AG10803 (cell line): ENCODE measurements at regions not wholly inside any gene's neighbourhood (a gene's known extent, or its start where the extent isn't known, plus 50 kb on each side); places are given as distances from the start of the nearest gene placed in this dataset.
A peak's percentile ranks its signal among the peaks of the same experiment; 100 is the strongest.

Experiments used
- DNase-seq: peaks from one replicate; pipeline ENCODE4 v3.0.0; 2010; ENCODE audit warnings: low read depth
- H3K4me3 ChIP-seq: 2 replicates; pipeline ENCODE4 v1.5.1; 2011; ENCODE audit warnings: mild to moderate bottlenecking, low read length, control low read depth
- TF ChIP-seq, protein P1 (sequence below): conservative IDR thresholded peaks from 2 replicates; pipeline ENCODE4 v1.5.1; 2011; ENCODE audit warnings: mild to moderate bottlenecking, low read length, control low read depth, inconsistent platforms

DNA sequence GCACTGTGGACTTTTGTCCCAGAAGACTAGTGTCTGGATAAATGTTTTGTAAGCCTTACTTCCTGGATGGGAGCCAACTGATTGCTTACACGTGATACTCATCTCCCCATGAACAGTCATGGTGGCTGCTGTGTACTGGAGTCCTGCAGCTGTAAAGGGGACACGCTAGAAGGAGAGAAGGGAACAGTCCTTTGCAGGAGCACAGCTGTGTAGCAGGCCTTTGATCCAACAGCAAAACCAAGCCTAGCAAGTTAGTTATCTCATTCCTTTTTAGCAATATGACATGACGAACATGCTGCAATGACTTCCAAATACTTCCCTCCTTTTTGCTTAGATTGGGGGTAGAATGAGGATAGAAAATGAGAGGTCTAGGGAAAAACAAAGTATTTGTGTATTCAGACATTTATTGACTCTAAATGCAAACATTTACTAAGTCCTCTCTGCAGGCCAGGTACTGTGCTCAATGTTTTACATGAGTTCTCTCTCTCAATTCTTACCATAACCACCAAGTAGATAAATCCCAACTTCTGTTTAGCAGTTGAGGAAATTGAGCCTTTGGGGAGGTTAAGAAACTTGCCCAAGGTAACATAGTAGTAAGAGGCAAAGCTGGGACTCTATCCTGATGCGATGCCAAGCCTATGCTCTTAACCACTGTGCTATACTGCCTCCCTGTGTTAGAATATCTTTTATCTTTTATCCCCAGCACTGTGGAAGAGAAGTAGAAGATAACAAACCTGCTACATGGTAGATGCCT lies 55.4 kb upstream of the CD28 start:
- DNase-seq, result peak; percentile 70
- TF ChIP-seq, protein P1, sequence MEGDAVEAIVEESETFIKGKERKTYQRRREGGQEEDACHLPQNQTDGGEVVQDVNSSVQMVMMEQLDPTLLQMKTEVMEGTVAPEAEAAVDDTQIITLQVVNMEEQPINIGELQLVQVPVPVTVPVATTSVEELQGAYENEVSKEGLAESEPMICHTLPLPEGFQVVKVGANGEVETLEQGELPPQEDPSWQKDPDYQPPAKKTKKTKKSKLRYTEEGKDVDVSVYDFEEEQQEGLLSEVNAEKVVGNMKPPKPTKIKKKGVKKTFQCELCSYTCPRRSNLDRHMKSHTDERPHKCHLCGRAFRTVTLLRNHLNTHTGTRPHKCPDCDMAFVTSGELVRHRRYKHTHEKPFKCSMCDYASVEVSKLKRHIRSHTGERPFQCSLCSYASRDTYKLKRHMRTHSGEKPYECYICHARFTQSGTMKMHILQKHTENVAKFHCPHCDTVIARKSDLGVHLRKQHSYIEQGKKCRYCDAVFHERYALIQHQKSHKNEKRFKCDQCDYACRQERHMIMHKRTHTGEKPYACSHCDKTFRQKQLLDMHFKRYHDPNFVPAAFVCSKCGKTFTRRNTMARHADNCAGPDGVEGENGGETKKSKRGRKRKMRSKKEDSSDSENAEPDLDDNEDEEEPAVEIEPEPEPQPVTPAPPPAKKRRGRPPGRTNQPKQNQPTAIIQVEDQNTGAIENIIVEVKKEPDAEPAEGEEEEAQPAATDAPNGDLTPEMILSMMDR, result peak; percentile 55
- H3K4me3 ChIP-seq, result no peak overlapping the region

DNA sequence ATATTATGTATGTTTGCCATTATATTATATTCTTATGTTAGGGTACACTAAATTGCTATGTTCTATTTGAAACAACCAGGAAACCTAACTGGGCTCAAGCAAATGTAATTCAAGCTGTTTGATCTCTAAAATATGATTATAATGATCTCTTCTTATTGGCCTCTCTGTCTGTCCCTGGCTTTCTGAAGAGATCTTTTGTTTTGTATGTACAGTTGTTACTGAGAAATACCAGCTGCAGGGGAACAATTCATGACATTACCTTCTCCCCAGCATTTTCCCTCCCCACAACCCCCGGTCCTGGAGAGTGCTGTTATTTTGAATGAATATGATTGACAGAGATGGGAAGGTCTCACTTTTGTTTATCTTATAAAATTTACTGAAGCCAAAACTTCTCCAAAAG lies 54.8 kb upstream of the CD28 start:
- no peak for DNase-seq
- no peak overlapping the region for H3K4me3 ChIP-seq
- TF ChIP-seq, protein P1, result no peak

DNA sequence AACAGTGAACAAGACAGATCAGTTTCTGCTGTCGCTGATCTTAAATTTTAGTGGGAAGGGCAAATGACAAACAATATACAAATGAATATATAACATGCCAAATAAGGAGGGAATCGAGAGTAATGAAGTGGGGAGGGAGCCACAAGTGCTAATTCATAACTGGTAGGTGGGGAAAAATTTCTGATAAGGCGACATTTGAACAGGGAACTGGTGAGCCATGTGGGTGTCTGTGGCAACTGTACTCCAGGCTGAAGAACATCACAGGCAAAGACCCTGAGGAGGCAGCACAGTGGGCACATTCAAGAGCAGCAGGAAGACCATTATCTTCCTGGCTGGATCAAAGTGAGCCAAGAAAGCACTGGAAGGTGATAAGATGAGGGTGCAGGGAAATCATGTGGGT lies 51.6 kb upstream of the CD28 start:
- DNase-seq, result no peak
- TF ChIP-seq, protein P1, result no peak
- no peak overlapping the region for H3K4me3 ChIP-seq

DNA sequence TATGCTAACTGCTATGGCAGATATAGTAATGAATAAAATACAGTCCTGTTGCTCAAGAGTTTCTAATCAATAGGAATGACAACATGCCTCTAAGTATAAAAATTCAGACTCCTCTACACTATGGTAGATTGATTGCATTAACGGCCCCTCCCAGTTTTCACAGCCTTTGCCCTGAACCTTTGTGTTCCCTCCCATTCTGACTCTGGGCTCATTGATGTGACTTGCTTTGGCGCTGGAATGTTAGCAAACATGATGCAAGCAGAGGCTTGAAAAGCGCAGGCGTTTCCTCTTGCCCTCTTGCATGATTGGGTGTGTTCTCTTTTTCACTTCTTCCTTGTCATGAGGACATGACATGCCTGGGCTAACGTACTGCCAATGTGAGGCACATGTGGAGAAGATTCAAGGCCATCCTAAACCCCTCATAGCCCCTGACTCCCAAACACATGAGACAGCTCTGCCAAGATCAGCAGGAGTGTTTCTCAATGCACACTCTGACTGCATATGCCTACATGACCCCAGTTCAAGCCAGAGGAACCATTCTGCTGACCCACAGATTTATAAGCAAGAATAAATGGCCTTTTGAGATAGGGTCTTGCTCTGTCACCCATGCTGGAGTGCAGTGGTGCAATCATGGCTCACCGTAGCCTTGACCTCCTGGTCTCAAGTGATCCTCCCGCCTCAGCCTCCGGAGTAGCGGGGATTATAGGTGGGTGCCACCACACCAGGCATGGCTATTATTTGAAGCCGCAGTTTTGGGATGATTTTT lies 49.7 kb upstream of the CD28 start:
- TF ChIP-seq, protein P1, result no peak
- peak; percentile 73 for DNase-seq
- no peak overlapping the region for H3K4me3 ChIP-seq
